ENCODE measurements at regions not wholly inside any gene's neighbourhood (a gene's known extent, or its start where the extent isn't known, plus 50 kb on each side); places are given as distances from the start of the nearest gene placed in this dataset.
"Not testable (repeated sequence)": the region's sequence is repeated elsewhere in the genome, so short reads cannot be mapped to it uniquely, and the experiment has no call there.

GRCh38 chr15:30490334-30490733 is 61.5 kb upstream of the GOLGA8Q start:
- TF ChIP-seq, protein P1, sequence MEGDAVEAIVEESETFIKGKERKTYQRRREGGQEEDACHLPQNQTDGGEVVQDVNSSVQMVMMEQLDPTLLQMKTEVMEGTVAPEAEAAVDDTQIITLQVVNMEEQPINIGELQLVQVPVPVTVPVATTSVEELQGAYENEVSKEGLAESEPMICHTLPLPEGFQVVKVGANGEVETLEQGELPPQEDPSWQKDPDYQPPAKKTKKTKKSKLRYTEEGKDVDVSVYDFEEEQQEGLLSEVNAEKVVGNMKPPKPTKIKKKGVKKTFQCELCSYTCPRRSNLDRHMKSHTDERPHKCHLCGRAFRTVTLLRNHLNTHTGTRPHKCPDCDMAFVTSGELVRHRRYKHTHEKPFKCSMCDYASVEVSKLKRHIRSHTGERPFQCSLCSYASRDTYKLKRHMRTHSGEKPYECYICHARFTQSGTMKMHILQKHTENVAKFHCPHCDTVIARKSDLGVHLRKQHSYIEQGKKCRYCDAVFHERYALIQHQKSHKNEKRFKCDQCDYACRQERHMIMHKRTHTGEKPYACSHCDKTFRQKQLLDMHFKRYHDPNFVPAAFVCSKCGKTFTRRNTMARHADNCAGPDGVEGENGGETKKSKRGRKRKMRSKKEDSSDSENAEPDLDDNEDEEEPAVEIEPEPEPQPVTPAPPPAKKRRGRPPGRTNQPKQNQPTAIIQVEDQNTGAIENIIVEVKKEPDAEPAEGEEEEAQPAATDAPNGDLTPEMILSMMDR (IDR thresholded peaks at IDR 0.05 in 4 of 5, conservative IDR thresholded peaks at IDR 0.05 in 1 of 5), result not testable (repeated sequence)
- not testable (repeated sequence) for TF ChIP-seq POLR2A (IDR thresholded peaks at IDR 0.05)
